Activated CD8-positive, alpha-beta memory T cell treated with anti-CD3 and anti-CD28 coated beads, Interleukin-2, amount 50 U/mL, for 48 hours (primary cell): ENCODE measurements at regions not wholly inside any gene's neighbourhood (a gene's known extent, or its start where the extent isn't known, plus 50 kb on each side); places are given as distances from the start of the nearest gene placed in this dataset.

Experiments
- DNase-seq: peaks from one replicate; pipeline ENCODE4 v3.0.0-alpha.2; 2020

DNA sequence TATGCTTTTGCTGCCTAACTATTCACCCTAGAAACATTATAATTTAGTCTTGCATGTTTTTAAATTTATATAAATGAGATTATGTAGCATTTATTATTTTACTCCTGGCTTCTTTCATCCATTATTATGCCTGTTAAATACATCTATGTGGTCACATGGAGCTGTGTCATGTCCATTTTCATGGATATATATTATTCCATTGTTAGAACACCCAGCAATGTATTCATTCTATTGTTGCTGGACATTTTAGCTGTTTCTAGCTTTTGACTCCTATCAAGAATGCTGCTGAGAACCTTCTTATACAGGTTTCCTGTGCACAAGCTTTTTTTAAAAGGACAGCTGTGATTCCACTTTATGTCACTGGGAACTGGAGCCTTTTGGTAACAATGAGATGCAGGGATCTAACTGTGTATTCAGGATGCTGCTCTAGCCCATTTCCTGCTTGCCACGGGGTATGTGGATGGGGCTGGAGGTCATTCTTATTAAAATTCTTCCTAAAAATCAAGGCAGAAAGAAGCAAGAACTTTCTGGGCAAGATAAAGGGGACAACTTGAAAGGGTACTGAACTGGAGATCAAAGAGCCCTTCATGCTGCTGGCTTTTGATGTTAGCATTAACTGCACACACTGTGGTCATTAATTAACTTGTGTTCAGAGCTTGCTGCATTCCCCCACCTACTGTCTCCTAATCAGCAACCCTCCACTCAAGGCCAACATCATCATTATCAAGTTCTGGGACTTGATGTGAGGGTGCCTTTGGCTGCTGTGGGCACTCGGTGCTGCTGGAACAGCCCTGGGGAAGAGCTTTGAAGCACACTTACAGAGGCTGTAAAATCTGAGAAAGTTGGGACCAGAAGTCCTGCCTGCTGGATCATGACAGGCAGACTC is 96.6 kb upstream of the AKIRIN2 start:
- no peak for DNase-seq

DNA sequence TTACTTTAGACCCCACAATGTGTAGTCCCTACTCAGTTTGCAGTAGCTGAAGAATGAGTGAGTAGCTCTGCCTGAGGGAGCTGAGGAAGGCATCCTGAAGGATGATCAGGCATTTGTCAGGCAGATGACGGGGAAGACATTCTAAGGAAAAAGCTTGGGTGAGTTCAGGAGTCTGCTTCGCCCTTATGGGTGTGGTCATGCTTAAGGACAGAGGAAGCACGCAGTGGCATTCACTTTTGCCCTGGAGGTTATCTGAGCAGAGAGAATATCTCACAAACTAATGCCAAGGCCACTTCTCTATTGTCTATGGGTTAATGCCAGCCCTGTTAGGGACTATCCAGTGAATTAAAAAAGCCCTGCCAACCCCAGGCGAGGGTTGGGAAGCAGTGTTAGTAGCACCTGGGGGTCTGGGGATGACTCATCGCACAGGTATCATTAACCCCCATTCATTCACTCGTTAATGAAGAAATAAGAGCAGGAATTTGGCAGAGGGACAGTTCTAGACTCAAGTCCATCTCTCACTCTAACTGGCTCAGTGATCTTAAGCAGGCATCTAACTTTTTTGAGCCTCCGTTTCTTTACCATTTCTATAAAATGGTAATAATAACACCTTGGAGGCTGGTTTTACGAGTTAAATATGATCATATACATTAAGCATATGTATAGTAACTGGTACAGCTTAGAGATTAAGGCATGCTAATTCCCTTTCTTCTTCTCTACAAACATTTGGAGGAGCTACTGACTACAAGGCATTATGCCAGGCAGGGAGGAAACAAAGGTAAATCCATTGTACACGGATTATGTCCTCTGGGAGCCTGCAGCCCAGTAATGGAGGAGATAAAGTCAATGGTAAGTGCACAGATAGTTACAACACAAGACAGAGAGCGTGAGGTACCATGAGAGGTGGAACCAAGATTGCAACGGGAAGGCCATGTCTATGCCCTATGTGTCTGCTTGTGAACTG is 93.2 kb upstream of the AKIRIN2 start:
- DNase-seq, result no peak

- DNase-seq, result no peak
Measured at GRCh38 chr6:87793315-87793714, 91.3 kb upstream of the AKIRIN2 start.

GRCh38 chr6:87791982-87792381 is 89.9 kb upstream of the AKIRIN2 start:
- DNase-seq, result no peak

DNA sequence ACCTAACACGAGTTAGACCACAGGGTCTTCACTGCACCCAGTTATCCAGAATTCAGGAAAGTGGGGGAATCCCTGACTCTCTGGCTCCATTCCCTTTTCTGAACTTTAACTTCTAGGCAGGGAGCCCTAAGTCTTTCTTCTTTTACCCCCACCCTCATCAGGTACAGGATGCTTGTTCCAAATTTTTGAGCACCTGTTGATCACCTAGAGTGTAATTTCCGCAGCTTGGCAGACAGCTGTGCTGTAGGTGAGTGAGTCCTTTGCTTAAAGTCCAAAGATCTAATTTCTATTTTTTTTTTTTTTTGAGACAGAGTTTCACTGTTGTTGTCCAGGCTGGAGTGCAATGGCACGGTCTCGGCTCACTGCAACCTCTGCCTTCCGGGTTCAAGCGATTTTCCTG is 89.5 kb upstream of the AKIRIN2 start:
- DNase-seq, result no peak

- no peak for DNase-seq
Measured at GRCh38 chr6:87791029-87791428, 89.0 kb upstream of the AKIRIN2 start.

GRCh38 chr6:87789900-87790290 is 87.9 kb upstream of the AKIRIN2 start:
- DNase-seq, result no peak

DNA sequence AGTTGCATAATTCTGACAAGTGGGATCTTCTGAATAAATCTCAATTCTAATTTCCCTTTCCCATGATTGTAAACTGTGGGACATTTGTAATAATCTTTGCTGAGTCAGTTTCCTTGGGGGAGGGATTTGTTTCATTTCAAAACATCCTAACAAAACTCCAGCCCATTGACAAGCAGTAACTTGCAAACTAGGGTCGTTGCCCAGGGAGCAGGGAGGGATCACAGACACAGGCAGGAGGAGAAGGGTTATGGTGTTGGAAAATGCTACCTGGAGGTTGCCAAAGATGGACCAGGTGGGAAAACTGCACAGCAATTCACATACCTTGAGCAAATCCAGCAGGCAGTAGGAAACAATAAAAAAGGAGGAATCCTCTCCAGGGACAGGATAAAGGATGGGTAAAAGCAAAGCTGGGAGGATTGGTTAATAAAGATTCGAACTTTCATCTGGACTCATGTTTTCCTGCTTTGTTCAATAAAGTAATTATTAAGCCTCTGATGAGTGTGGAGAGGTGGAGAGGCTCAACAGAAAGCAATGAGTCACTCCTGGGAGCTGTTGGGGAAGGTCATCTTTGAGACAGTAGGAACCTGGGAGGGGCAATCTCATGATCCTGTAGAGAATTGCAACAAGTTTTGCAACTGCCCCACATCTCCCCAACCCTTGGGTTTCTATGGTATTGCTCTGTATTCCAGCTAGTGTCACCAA is 87.3 kb upstream of the AKIRIN2 start:
- no peak for DNase-seq

DNA sequence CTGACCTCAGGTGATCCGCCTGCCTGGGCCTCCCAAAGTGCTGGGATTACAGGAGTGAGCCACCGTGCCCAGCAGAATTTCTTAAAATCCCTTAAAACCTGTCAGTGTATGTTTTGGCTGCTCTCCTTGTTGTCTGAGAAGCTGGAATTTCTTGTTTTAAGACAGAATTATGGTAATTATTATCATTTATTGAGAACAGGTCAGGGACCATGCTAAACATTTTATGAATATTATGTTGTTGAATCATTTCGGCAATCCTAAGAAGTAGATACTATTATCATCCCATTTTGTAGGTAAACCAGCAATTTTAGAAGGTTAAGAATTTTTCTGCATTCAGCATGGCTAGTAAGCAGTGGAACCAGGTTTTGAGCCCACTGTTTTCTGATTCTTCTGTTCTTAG is 86.1 kb upstream of the AKIRIN2 start:
- no peak for DNase-seq

DNA sequence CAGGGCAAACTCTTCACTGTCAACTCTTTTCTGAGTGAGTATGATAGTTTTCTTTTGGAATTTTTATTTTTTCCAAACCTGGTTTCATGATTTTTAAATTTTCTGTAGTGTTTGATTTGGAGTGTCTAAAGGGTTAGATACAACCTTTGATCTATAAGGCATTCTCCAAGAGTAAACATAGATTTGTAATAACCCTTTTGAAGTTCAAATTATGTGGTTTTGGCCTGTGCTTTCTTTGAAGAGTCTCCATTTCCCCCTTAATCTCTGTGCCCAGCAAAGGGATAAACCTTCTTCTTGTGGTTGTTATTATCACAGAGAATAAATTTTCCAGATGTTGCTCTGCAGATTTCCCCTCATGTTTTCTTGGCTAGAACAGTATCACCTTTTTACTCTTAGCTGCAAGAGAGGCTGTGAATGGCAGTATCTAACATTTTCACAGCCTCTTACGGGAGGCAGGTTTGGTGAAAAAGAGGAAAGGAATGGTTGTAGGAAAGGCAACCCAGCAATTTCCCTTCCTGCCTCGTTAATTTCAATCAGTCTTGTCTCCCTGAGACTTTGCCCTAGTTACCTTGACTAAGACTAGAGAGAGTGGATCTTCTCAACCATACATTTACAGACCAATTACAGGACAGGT is 83.3 kb upstream of the AKIRIN2 start:
- DNase-seq, result no peak

GRCh38 chr6:87784690-87785089 is 82.7 kb upstream of the AKIRIN2 start:
- DNase-seq, result no peak

DNA sequence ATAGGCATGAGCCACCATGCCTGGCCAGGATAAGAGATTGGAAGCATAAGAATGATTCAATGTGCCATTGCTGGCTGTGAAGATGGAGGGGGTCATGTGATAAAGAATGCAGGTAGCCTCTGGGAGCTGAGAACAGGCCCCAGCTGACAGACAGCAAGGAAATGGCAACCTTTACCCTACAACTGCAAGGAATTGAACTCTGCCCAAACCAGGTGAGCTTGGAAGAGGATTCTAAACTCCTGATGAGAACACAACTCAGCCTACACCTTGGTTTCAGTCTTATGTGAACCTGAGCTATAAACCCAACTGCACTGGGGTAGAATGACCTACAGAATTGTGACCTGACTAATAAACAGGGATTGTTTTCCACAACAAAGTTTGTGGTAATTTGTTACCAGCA is 82.0 kb upstream of the AKIRIN2 start:
- DNase-seq, result no peak

GRCh38 chr6:87779542-87779941 is 77.5 kb upstream of the AKIRIN2 start:
- DNase-seq, result no peak

DNA sequence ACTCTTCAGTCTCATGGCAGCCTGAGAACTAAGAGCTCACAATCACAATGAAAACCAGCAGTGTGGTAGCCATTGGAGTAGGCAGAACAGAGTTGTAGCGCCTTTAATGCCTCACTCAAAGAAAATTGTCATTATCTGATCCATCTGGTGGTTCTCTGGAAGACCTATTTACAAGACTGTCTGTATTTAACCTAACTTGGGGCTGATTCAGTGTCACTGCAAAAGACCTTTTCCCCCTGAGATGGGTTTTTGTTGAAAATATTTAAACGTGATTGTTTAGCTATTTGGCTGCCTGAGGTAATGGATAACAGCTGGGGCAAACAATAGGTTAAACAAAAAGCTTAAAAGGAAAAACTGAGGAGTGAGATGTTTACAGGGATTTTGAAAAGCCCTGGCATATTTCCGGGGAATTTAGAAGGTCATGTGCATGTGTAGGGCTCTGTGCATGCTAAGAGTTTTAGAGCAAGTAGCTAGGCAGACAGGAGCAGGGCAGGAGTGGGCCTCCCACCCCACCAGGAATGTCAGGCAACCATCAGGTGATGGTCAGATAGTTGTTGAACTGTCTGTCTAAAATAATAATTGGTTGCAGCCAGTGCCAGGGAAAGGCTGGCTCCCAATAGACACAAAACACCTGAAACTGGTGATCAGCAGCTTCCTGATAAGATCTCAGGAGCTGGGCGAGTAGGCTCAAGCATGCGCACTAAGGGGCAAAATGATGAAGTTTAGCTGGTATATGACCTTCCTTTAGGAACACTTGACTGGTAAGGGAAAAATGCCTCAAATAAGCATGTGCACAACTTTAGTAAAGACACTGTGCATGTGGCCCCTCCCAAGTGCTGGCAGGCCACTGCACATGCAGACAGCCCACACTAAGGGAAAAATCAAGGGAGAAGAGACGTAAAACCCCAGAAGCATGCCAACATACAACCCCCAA is 70.8 kb upstream of the AKIRIN2 start:
- DNase-seq, result no peak

- no peak for DNase-seq
Measured at GRCh38 chr6:87767478-87767877, 65.4 kb upstream of the AKIRIN2 start.

GRCh38 chr6:87766211-87766610 is 64.2 kb upstream of the AKIRIN2 start:
- no peak for DNase-seq

DNA sequence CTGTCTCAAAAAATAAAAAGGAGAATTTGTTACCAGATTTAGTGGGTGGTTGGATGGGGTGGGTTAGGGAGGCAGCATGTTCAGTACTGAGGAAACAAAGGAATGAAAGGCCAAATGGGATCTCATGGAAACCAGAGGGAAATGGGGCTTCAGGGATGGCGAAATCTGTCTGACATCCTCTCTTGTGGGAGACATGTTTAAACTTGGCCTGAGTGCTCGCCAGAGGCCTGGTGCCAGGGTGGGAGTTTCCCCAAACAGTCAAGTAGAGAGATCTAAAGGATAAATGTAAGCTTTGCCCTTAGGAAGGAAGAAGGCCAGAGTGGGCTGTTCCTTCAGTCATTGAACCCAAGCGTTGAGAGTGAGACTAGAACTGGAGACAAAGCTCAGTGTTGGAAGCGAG is 61.9 kb upstream of the AKIRIN2 start:
- no peak for DNase-seq

GRCh38 chr6:87763276-87763675 is 61.2 kb upstream of the AKIRIN2 start:
- no peak for DNase-seq

DNA sequence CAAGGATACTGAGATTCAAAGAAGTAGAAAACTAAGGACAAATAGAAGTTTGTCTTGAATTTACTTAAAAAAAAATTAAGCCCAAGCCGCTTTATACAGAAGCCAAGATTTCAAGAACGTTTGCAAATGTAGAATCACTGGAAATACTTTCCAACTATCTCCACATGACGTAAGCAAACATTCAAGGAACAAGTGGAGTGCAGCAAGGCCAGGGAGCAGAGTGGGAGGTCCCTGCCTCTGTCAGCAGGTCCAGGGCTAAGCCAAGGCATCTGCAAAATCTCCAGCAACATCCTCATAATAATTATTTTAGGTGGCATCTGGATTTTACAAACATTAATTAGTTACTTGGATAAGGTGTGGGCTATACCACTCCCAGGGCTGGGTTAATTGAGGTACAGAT is 60.1 kb upstream of the AKIRIN2 start:
- DNase-seq, result no peak

GRCh38 chr6:87757792-87758191 is 55.8 kb upstream of the AKIRIN2 start:
- DNase-seq, result no peak

DNA sequence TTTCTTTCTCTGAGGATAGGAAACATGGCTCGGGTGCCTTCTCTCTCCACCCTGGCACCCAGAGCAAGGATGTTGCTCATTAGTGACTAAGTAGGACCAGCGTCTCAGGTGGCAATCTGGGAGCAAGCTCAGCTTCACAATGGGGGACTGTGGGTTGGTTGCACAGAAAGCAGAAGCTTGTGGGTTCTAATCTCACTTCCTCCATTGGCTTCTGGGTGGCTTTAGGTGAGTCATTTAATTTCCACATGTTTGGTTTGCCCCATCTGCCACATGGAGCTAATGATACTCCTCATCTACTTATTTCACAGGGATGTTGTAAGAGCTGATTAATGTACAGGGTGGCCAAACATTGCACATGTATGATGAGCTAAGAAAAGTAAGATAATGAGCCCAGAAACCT is 54.8 kb upstream of the AKIRIN2 start:
- DNase-seq, result peak; percentile 63
